GM12878 (cell line): ENCODE measurements at regions not wholly inside any gene's neighbourhood (a gene's known extent, or its start where the extent isn't known, plus 50 kb on each side); places are given as distances from the start of the nearest gene placed in this dataset.

Source experiments
- ATAC-seq: fragments of 200-7000 bp; cut with Tn5 transposase; 3 replicates; pipeline ENCODE4 v1.9.1; 2020; ENCODE audit warnings: mild to moderate bottlenecking, moderate library complexity
- BruUV-seq: library from RNA; stranded (reverse); fragments of 400-500 nt; replicated peaks from 2 replicates; lab custom pipeline; 2021; lab: Mats Ljungman, UMichigan
- CTCF ChIA-PET: fragments of 300-600 bp; sonication (Branson Sonifier 250); formaldehyde crosslinking; extraction: SDS; loops from one replicate; lab custom pipeline; 2021; ENCODE audit warnings: inconsistent platforms; lab: Yijun Ruan, JAX
- POLR2A ChIA-PET: fragments of 350-600 bp; formaldehyde crosslinking; extraction: SDS; loops from one replicate; lab custom pipeline; 2021; ENCODE audit warnings: inconsistent platforms; lab: Charles Lee
- RAD21 ChIA-PET: fragments of 300-600 bp; sonication (Branson Sonifier 250); formaldehyde crosslinking; loops from one replicate; lab custom pipeline; 2023; ENCODE audit warnings: antibody characterized with exemption; ENCODE audit not compliant: unreplicated experiment; lab: Charles Lee
- SMC1A ChIA-PET: fragments of 300-600 bp; sonication (Branson Sonifier 250); formaldehyde crosslinking; loops from one replicate; lab custom pipeline; 2023; ENCODE audit not compliant: unreplicated experiment, uncharacterized antibody; lab: Charles Lee
- DNase-seq: peaks from one replicate; pipeline ENCODE4 v3.0.0-alpha.2; 2011; ENCODE audit warnings: low read depth, low spot score
- FAIRE-seq: peaks from 3 replicates; lab custom pipeline; 2011; peaks lifted over from hg19 to GRCh38; lab: Jason Lieb, UNC
- H2AFZ ChIP-seq: 2 replicates; pipeline ENCODE4 v1.6.0; 2011; ENCODE audit warnings: low read depth, low read length, control low read depth; ENCODE audit not compliant: control insufficient read depth
- H3K27ac ChIP-seq: 2 replicates; pipeline ENCODE4 v1.5.1; 2011; ENCODE audit warnings: control low read depth; ENCODE audit not compliant: control insufficient read depth, insufficient read depth
- H3K27me3 ChIP-seq, 2 experiments: replicated peaks in 1 of 2; 2 replicates each; pipeline versions ENCODE4 v1.6.0 to v1.6.1; 2011; ENCODE audit warnings: low read length in 1 of 2; ENCODE audit not compliant: control insufficient read depth in 2 of 2, insufficient read depth in 2 of 2
- H3K36me3 ChIP-seq, 2 experiments: 2 replicates each; pipeline ENCODE4 v1.5.1; 2011; ENCODE audit warnings: low read length in 1 of 2; ENCODE audit not compliant: control insufficient read depth in 2 of 2, insufficient read depth in 2 of 2
- H3K4me1 ChIP-seq: 2 replicates; pipeline ENCODE4 v1.6.1; 2011; ENCODE audit warnings: mild to moderate bottlenecking, low read length, moderate library complexity, mixed read lengths; ENCODE audit not compliant: control insufficient read depth, insufficient read depth
- H3K4me2 ChIP-seq: 2 replicates; pipeline ENCODE4 v1.6.0; 2011; ENCODE audit warnings: control low read depth; ENCODE audit not compliant: control insufficient read depth, insufficient read depth
- H3K4me3 ChIP-seq: fragments of 200-600 bp; sonication (generic); 2 replicates; pipeline ENCODE4 v1.5.1; 2016
- H3K79me2 ChIP-seq: 2 replicates; pipeline ENCODE4 v1.6.0; 2011; ENCODE audit warnings: low read length; ENCODE audit not compliant: control insufficient read depth, insufficient read depth
- H3K9ac ChIP-seq: 2 replicates; pipeline ENCODE4 v1.8.0; 2011; ENCODE audit warnings: low read length, control low read depth, mixed read lengths; ENCODE audit not compliant: control insufficient read depth, insufficient read depth
- H3K9me3 ChIP-seq: replicated peaks from 3 replicates; pipeline ENCODE4 v1.5.1; 2011; ENCODE audit warnings: mild to moderate bottlenecking, low read length; ENCODE audit not compliant: control insufficient read depth, insufficient read depth
- H4K20me1 ChIP-seq: 2 replicates; pipeline ENCODE4 v1.6.0; 2011; ENCODE audit not compliant: control insufficient read depth, insufficient read depth
- BMI1 ChIP-seq: fragments of 450-650 bp; IDR thresholded peaks from 2 replicates; pipeline ENCODE4 v1.6.1; 2016; ENCODE audit warnings: mild to moderate bottlenecking, moderate library complexity, borderline replicate concordance
- CBX5 ChIP-seq: sonication (generic); IDR thresholded peaks from 2 replicates; pipeline ENCODE4 v1.6.1; 2016; ENCODE audit warnings: low read depth, moderate library complexity, mild to moderate bottlenecking, inconsistent platforms
- GABPA ChIP-seq: IDR thresholded peaks from 2 replicates; pipeline ENCODE4 v1.6.1; 2014; ENCODE audit warnings: antibody characterized with exemption, low read depth, mild to moderate bottlenecking, inconsistent platforms
- SREBF2 ChIP-seq: IDR thresholded peaks from 2 replicates; pipeline ENCODE4 v1.6.1; 2012; ENCODE audit warnings: mild to moderate bottlenecking, low read length
- SUZ12 ChIP-seq: fragments of 200-600 bp; sonication (generic); IDR thresholded peaks from one replicate; pipeline ENCODE4 v1.6.1; 2018; ENCODE audit warnings: antibody characterized with exemption, mild to moderate bottlenecking; ENCODE audit not compliant: unreplicated experiment
- YY1 ChIP-seq: IDR thresholded peaks from 2 replicates; pipeline ENCODE4 v1.6.1; 2011; ENCODE audit warnings: low read depth, mild to moderate bottlenecking, low read length
- ZBED1 ChIP-seq: IDR thresholded peaks from 2 replicates; pipeline ENCODE4 v1.6.1; 2016; ENCODE audit warnings: borderline replicate concordance
- WGBS: methylation state at CpG from one replicate; pipeline ENCODE4 v1.1.6; 2016; ENCODE audit warnings: low lambda C conversion rate; ENCODE audit not compliant: insufficient replicate concordance, insufficient coverage; ENCODE audit errors: missing lambda C conversion rate; 5-methylcytosine and 5-hydroxymethylcytosine counted together
- in situ Hi-C: fragments of 300-500 bp; cut with MboI; formaldehyde crosslinking; loops from 9 replicates; pipeline ENCODE4 v1.14.3; 2018; ENCODE audit warnings: mixed read lengths
- intact Hi-C: fragments of 100-400 bp; cut with micrococcal nuclease; formaldehyde crosslinking; loops from one replicate; pipeline ENCODE4 v1.14.2; 2022; ENCODE audit not compliant: unreplicated experiment
- TF ChIP-seq, protein P1 (sequence below): fragments of 450-650 bp; conservative IDR thresholded peaks from 2 replicates; pipeline ENCODE4 v1.6.1; 2017; ENCODE audit warnings: mild to moderate bottlenecking, moderate library complexity

DNA sequence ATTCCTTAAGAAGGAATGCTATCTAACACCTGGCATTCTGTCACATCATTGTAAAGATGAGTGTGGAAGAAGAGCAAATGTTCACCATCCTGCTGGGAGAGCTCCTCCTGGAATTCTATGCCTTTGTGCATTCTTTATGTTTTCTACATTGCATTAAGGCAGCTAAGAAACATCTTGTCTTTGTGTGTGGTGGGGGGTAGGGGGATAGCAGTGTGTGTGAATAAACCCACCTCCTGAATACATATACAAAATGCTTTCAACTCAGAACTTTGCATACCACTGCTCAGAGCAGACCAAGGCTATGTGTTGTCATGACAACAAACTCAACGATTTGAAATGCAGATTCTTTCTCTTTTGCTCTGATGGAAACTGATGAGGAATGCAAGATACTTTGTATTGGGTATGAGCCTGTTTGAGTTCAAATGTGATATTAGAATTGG is 193.6 kb upstream of the KAZN start:
- H3K36me3 ChIP-seq, result no peaks in the 10 kb centered on the region
- H3K27ac ChIP-seq, result no peak overlapping the region
- SMC1A ChIA-PET, result interaction anchor here (0.6 kb wide), 1 partner anchor 117 kb away, joined by 3 read pairs; no protein-coding TSS in a partner anchor
- CTCF ChIA-PET, result no interaction called here
- TF ChIP-seq YY1 (no peak), BMI1 (0 out of 2 replicates have a peak, but pooled peaks have one; percentile 44)
- TF ChIP-seq, all 136 proteins: peak for 1
- H3K4me3 ChIP-seq, result no peak overlapping the region
- in situ Hi-C loops (no loop called here), intact Hi-C loops (no loop called here)
- ChIA-PET RAD21 (no interaction called here), POLR2A (no interaction called here)
- H3K27me3 ChIP-seq, result no peaks in the 10 kb centered on the region
- H2AFZ ChIP-seq, result no peak overlapping the region
- DNase-seq, result no peak
- 5% methylated on average over 1 of the region's 1 CpG for WGBS
- no peaks in the 10 kb centered on the region for H3K79me2 ChIP-seq
- H3K4me2 ChIP-seq, result no peak overlapping the region
- no peaks in the 10 kb centered on the region for H3K4me1 ChIP-seq
- H3K9ac ChIP-seq, result no peak overlapping the region
- H4K20me1 ChIP-seq, result no peaks in the 10 kb centered on the region
- FAIRE-seq, result no peak
- no peaks in the 10 kb centered on the region for H3K9me3 ChIP-seq
- no peak for ATAC-seq
- BruUV-seq, result no TSS peak

DNA sequence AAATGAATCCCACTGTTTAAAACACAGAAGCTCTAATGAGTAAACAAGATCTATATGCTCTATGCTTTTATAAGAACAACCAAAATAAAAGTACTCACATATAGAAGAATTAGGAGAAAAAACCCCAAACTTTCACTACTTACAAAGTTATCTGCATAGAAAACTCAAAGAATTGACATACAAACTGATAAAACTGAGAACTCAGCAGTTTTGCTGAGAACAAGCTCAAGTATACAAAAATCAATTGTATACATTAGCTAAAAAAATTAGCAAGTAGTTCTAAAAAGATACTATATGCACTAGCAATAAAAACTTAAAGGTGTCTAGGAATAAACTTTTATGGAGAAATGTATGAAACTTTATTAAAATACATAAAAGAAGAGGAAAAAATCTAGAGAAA is 186.2 kb upstream of the KAZN start:
- in situ Hi-C loops, result no loop called here
- ChIA-PET POLR2A (no interaction called here), CTCF (no interaction called here), RAD21 (no interaction called here), SMC1A (interaction anchor here (1.5 kb wide), 1 partner anchor 12 kb away, joined by 6 read pairs; no protein-coding TSS in a partner anchor)
- no peaks in the 10 kb centered on the region for H3K4me1 ChIP-seq
- H3K79me2 ChIP-seq, result no peaks in the 10 kb centered on the region
- no peak overlapping the region for H3K27ac ChIP-seq
- no peak overlapping the region for H2AFZ ChIP-seq
- no peaks in the 10 kb centered on the region for H3K27me3 ChIP-seq
- TF ChIP-seq SUZ12 (no peak), GABPA (no peak), SREBF2 (no peak), CBX5 (no peak), ZBED1 (no peak)
- TF ChIP-seq, protein P1, sequence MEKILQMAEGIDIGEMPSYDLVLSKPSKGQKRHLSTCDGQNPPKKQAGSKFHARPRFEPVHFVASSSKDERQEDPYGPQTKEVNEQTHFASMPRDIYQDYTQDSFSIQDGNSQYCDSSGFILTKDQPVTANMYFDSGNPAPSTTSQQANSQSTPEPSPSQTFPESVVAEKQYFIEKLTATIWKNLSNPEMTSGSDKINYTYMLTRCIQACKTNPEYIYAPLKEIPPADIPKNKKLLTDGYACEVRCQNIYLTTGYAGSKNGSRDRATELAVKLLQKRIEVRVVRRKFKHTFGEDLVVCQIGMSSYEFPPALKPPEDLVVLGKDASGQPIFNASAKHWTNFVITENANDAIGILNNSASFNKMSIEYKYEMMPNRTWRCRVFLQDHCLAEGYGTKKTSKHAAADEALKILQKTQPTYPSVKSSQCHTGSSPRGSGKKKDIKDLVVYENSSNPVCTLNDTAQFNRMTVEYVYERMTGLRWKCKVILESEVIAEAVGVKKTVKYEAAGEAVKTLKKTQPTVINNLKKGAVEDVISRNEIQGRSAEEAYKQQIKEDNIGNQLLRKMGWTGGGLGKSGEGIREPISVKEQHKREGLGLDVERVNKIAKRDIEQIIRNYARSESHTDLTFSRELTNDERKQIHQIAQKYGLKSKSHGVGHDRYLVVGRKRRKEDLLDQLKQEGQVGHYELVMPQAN, result no peak
- H3K9me3 ChIP-seq, result no peaks in the 10 kb centered on the region
- FAIRE-seq (no peak), ATAC-seq (no peak), DNase-seq (no peak)
- no peak overlapping the region for H3K9ac ChIP-seq
- no peak overlapping the region for H3K4me3 ChIP-seq
- intact Hi-C loops, result no loop called here
- no peak overlapping the region for H3K4me2 ChIP-seq
- no peaks in the 10 kb centered on the region for H3K36me3 ChIP-seq
- BruUV-seq, result no TSS peak
- no peaks in the 10 kb centered on the region for H4K20me1 ChIP-seq
